Brain microvascular endothelial cell (primary cell): ENCODE measurements at regions not wholly inside any gene's neighbourhood (a gene's known extent, or its start where the extent isn't known, plus 50 kb on each side); places are given as distances from the start of the nearest gene placed in this dataset.

Experiments used
- DNase-seq: peaks from one replicate; pipeline ENCODE4 v3.0.0-alpha.2; 2020
- H3K27ac ChIP-seq: fragments of 250-450 bp; sonication (Bioruptor Pico); 2 replicates; pipeline ENCODE4 v1.5.1; 2020; ENCODE audit warnings: mild to moderate bottlenecking, moderate library complexity
- H3K27me3 ChIP-seq: fragments of 250-450 bp; sonication (Bioruptor Pico); replicated peaks from 2 replicates; pipeline ENCODE4 v1.5.1; 2020; ENCODE audit warnings: mild to moderate bottlenecking
- H3K36me3 ChIP-seq: fragments of 250-450 bp; sonication (Bioruptor Pico); replicated peaks from 2 replicates; pipeline ENCODE4 v1.5.1; 2020; ENCODE audit warnings: mild to moderate bottlenecking
- H3K4me3 ChIP-seq: 2 replicates; pipeline ENCODE4 v1.5.1; 2011; ENCODE audit warnings: low read depth, mild to moderate bottlenecking, control low read depth, low read length, moderate library complexity
- CTCF ChIP-seq: IDR thresholded peaks from 2 replicates; pipeline ENCODE4 v1.5.1; 2011; ENCODE audit warnings: low read depth, mild to moderate bottlenecking, moderate library complexity, low read length, control low read depth, inconsistent platforms; ENCODE audit errors: missing control alignments
- in situ Hi-C: cut with HindIII; loops from 2 replicates; pipeline ENCODE4 v1.10.0; 2017; ENCODE audit warnings: low sequenced_read_pairs, low pct_ligation_motif_present

GRCh38 chr5:74013222-74013621 is 387.2 kb downstream of the ARHGEF28 start:
- Histone ChIP-seq H3K27me3 (no peaks in the 10 kb centered on the region), H3K27ac (no peak overlapping the region), H3K4me3 (no peak overlapping the region), H3K36me3 (no peaks in the 10 kb centered on the region)
- in situ Hi-C loops, result no loop called here
- no peak for DNase-seq
- no peak for TF ChIP-seq CTCF

- DNase-seq, result peak; percentile 5
- no peaks in the 10 kb centered on the region for H3K36me3 ChIP-seq
- no peak overlapping the region for H3K27ac ChIP-seq
- TF ChIP-seq CTCF, result no peak
- H3K27me3 ChIP-seq, result no peaks in the 10 kb centered on the region
- in situ Hi-C loops, result no loop called here
- no peak overlapping the region for H3K4me3 ChIP-seq
These were observed 383.5 kb downstream of the ARHGEF28 start for GRCh38 chr5:74009502-74009901.

- Histone ChIP-seq H3K4me3 (no peak overlapping the region), H3K27me3 (no peaks in the 10 kb centered on the region), H3K27ac (no peak overlapping the region), H3K36me3 (no peaks in the 10 kb centered on the region)
- in situ Hi-C loops, result no loop called here
- TF ChIP-seq CTCF, result no peak
- no peak for DNase-seq
These were observed 381.2 kb downstream of the ARHGEF28 start for GRCh38 chr5:74007193-74007592.

GRCh38 chr5:73999297-73999696 is 373.3 kb downstream of the ARHGEF28 start:
- Histone ChIP-seq H3K4me3 (no peak overlapping the region), H3K36me3 (no peaks in the 10 kb centered on the region), H3K27ac (no peak overlapping the region), H3K27me3 (no peaks in the 10 kb centered on the region)
- DNase-seq, result no peak
- in situ Hi-C loops, result no loop called here
- no peak for TF ChIP-seq CTCF

GRCh38 chr5:73998489-73998888 is 372.5 kb downstream of the ARHGEF28 start:
- TF ChIP-seq CTCF, result no peak
- DNase-seq, result peak; percentile 38
- in situ Hi-C loops, result no loop called here
- no peak overlapping the region for H3K27ac ChIP-seq
- no peaks in the 10 kb centered on the region for H3K27me3 ChIP-seq
- H3K36me3 ChIP-seq, result no peaks in the 10 kb centered on the region
- H3K4me3 ChIP-seq, result no peak overlapping the region

GRCh38 chr5:73997960-73998359 is 372.0 kb downstream of the ARHGEF28 start:
- H3K36me3 ChIP-seq, result no peaks in the 10 kb centered on the region
- H3K4me3 ChIP-seq, result no peak overlapping the region
- in situ Hi-C loops, result no loop called here
- peak; percentile 11 for DNase-seq
- no peak for TF ChIP-seq CTCF
- no peaks in the 10 kb centered on the region for H3K27me3 ChIP-seq
- H3K27ac ChIP-seq, result no peak overlapping the region
